Stomach (tissue), 4 donors: ENCODE measurements at regions not wholly inside any gene's neighbourhood (a gene's known extent, or its start where the extent isn't known, plus 50 kb on each side); places are given as distances from the start of the nearest gene placed in this dataset.
"Not testable (repeated sequence)": the region's sequence is repeated elsewhere in the genome, so short reads cannot be mapped to it uniquely, and the experiment has no call there.

Source experiments
- EP300 ChIP-seq: sonication (generic); formaldehyde crosslinking; IDR thresholded peaks from one replicate; pipeline ENCODE4 v1.6.1; 2017; ENCODE audit warnings: antibody characterized with exemption
- POLR2A ChIP-seq, 4 donors: fragments of 450-650 bp; IDR thresholded peaks; one replicate each; pipeline ENCODE4 v1.6.1; 2016; ENCODE audit warnings: antibody characterized with exemption in 4 of 4, control low read depth in 2 of 4, mild to moderate bottlenecking in 1 of 4, moderate library complexity in 1 of 4
- TF ChIP-seq, protein P1 (sequence below), 7 experiments: fragments of 450-650 bp in 4 of 7; fragments of 200-600 bp in 3 of 7; sonication (generic) in 3 of 7; IDR thresholded peaks; one replicate each; pipeline ENCODE4 v1.5.1; 2016 to 2019; ENCODE audit warnings: antibody characterized with exemption in 7 of 7, control low read depth in 2 of 7, mild to moderate bottlenecking in 1 of 7

DNA sequence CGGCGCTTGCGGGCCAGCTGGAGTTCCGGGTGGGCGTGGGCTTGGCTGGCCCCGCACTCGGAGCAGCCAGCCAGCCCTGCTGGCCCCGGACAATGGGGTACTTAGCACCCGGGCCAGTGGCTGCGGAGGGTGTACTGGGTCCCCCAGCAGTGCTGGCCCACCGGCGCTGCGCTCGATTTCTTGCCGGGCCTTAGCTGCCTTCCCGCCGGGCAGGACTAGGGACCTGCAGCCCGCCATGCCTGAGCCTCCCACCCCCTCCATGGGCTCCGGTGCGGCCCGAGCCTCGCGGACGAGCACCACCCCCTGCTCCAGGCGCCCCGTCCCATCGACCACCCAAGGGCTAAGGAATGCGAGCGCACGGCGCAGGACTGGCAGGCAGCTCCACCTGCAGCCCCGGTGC is 61.4 kb upstream of the CAPRIN1 start:
- not testable (repeated sequence) for TF ChIP-seq POLR2A (IDR thresholded peaks at IDR 0.05); EP300
- TF ChIP-seq, protein P1, sequence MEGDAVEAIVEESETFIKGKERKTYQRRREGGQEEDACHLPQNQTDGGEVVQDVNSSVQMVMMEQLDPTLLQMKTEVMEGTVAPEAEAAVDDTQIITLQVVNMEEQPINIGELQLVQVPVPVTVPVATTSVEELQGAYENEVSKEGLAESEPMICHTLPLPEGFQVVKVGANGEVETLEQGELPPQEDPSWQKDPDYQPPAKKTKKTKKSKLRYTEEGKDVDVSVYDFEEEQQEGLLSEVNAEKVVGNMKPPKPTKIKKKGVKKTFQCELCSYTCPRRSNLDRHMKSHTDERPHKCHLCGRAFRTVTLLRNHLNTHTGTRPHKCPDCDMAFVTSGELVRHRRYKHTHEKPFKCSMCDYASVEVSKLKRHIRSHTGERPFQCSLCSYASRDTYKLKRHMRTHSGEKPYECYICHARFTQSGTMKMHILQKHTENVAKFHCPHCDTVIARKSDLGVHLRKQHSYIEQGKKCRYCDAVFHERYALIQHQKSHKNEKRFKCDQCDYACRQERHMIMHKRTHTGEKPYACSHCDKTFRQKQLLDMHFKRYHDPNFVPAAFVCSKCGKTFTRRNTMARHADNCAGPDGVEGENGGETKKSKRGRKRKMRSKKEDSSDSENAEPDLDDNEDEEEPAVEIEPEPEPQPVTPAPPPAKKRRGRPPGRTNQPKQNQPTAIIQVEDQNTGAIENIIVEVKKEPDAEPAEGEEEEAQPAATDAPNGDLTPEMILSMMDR (IDR thresholded peaks at IDR 0.05) = not testable (repeated sequence)
